H1 (cell line): ENCODE measurements at regions not wholly inside any gene's neighbourhood (a gene's known extent, or its start where the extent isn't known, plus 50 kb on each side); places are given as distances from the start of the nearest gene placed in this dataset.
A peak's percentile ranks its signal among the peaks of the same experiment; 100 is the strongest.

Experiments used
- CTCF ChIA-PET: fragments of 300-600 bp; sonication (Branson Sonifier 250); formaldehyde crosslinking; loops from one replicate; lab custom pipeline; 2021; ENCODE audit not compliant: partially characterized antibody; lab: Charles Lee
- POLR2A ChIA-PET: fragments of 300-600 bp; sonication (Branson Sonifier 250); formaldehyde crosslinking; loops from one replicate; lab custom pipeline; 2021; ENCODE audit warnings: inconsistent platforms; ENCODE audit not compliant: partially characterized antibody; lab: Charles Lee
- DNase-seq, 2 experiments: peaks; one replicate each; pipeline versions ENCODE4 v3.0.0 to v3.0.0-alpha.2; 2010 to 2022; ENCODE audit warnings: low spot score in 2 of 2, low read depth in 1 of 2, mixed read lengths in 1 of 2
- FAIRE-seq: peaks from 2 replicates; lab custom pipeline; 2011; peaks lifted over from hg19 to GRCh38; lab: Jason Lieb, UNC
- H2AFZ ChIP-seq: 2 replicates; pipeline ENCODE4 v1.8.1; 2012; ENCODE audit warnings: low read length, inconsistent platforms
- H2AK5ac ChIP-seq: 2 replicates; pipeline ENCODE4 v1.6.1; 2013; ENCODE audit warnings: low read depth, low read length
- H2BK120ac ChIP-seq: replicated peaks from 2 replicates; pipeline ENCODE3; 2013; ENCODE audit warnings: low read depth, low read length, inconsistent platforms
- H2BK12ac ChIP-seq: 2 replicates; pipeline ENCODE4 v1.6.1; 2013; ENCODE audit warnings: low read depth, low read length
- H2BK15ac ChIP-seq: 2 replicates; pipeline ENCODE4 v1.6.1; 2013; ENCODE audit warnings: low read length
- H2BK20ac ChIP-seq: 2 replicates; pipeline ENCODE4 v1.6.1; 2013; ENCODE audit warnings: low read length
- H2BK5ac ChIP-seq: 2 replicates; pipeline ENCODE4 v1.6.1; 2013; ENCODE audit warnings: low read depth, low read length
- H3K14ac ChIP-seq: 2 replicates; pipeline ENCODE4 v1.6.1; 2013; ENCODE audit warnings: inconsistent platforms; ENCODE audit not compliant: insufficient read length
- H3K18ac ChIP-seq: 2 replicates; pipeline ENCODE4 v1.6.1; 2013; ENCODE audit warnings: low read length; ENCODE audit errors: extremely low read depth
- H3K23ac ChIP-seq: 2 replicates; pipeline ENCODE4 v1.6.1; 2013; ENCODE audit warnings: inconsistent platforms; ENCODE audit not compliant: insufficient read length
- H3K23me2 ChIP-seq: 2 replicates; pipeline ENCODE4 v1.6.1; 2013; ENCODE audit warnings: low read depth, low read length
- H3K27ac ChIP-seq: 2 replicates; pipeline ENCODE4 v1.6.1; 2011; ENCODE audit warnings: low read depth, low read length, inconsistent platforms
- H3K27me3 ChIP-seq, 4 experiments: replicated peaks in 1 of 4; 1 replicate in 1 of 4; 2 replicates in 3 of 4; pipeline versions ENCODE4 v1.6.1 to v1.8.1; 2011 to 2013; ENCODE audit warnings: low read length in 3 of 4, mild to moderate bottlenecking in 3 of 4, inconsistent platforms in 2 of 4, mixed read lengths in 2 of 4, moderate library complexity in 1 of 4; ENCODE audit not compliant: control insufficient read depth in 3 of 4, insufficient read depth in 3 of 4; ENCODE audit errors: extremely low read depth in 1 of 4
- H3K36me3 ChIP-seq, 4 experiments: 2 replicates each; pipeline versions ENCODE4 v1.6.1 to v1.8.1; 2011 to 2013; ENCODE audit warnings: mild to moderate bottlenecking in 4 of 4, low read length in 3 of 4, moderate library complexity in 2 of 4, control low read depth in 1 of 4, inconsistent platforms in 1 of 4; ENCODE audit not compliant: insufficient read depth in 4 of 4, control insufficient read depth in 2 of 4
- H3K4ac ChIP-seq: replicated peaks from 2 replicates; pipeline ENCODE3; 2013; ENCODE audit warnings: low read length, low read depth, mixed read lengths, inconsistent platforms; ENCODE audit not compliant: insufficient read length
- H3K4me1 ChIP-seq, 4 experiments: replicated peaks in 1 of 4; 1 replicate in 1 of 4; 2 replicates in 3 of 4; pipeline versions ENCODE4 v1.6.1 to v1.8.1; 2011 to 2013; ENCODE audit warnings: low read length in 3 of 4, inconsistent platforms in 2 of 4, mixed read lengths in 1 of 4; ENCODE audit not compliant: insufficient read depth in 4 of 4, control insufficient read depth in 3 of 4
- H3K4me2 ChIP-seq, 2 experiments: 2 replicates each; pipeline versions ENCODE4 v1.6.1 to v1.8.1; 2011 to 2013; ENCODE audit warnings: low read depth in 2 of 2, low read length in 2 of 2, control low read depth in 1 of 2, inconsistent platforms in 1 of 2, mild to moderate bottlenecking in 1 of 2; ENCODE audit not compliant: insufficient read depth in 1 of 2
- H3K4me3 ChIP-seq, 4 experiments: fragments of 200-600, 300-600 bp in 1 of 4; sonication (generic), shearing (Covaris generic), sonication (Bioruptor Twin) in 1 of 4; 2 replicates each; pipeline versions ENCODE4 v1.5.1 to v1.8.1; 2011 to 2016; ENCODE audit warnings: low read length in 4 of 4, low read depth in 3 of 4, control low read depth in 2 of 4, inconsistent platforms in 2 of 4, mild to moderate bottlenecking in 2 of 4, mixed read lengths in 1 of 4, moderate library complexity in 1 of 4; ENCODE audit not compliant: insufficient read depth in 2 of 4; ENCODE audit errors: extremely low read depth in 1 of 4
- H3K56ac ChIP-seq: replicated peaks from 2 replicates; pipeline ENCODE3; 2013; ENCODE audit warnings: low read depth, mild to moderate bottlenecking, mixed read lengths, low read length, inconsistent platforms; ENCODE audit not compliant: insufficient read length
- H3K79me1 ChIP-seq: 2 replicates; pipeline ENCODE4 v1.6.1; 2013; ENCODE audit warnings: low read depth, low read length, control low read depth
- H3K79me2 ChIP-seq, 2 experiments: 2 replicates each; pipeline versions ENCODE4 v1.6.1 to v1.8.1; 2012 to 2013; ENCODE audit warnings: low read length in 2 of 2, mild to moderate bottlenecking in 2 of 2, inconsistent platforms in 1 of 2; ENCODE audit not compliant: insufficient read depth in 2 of 2, control insufficient read depth in 1 of 2
- H3K9ac ChIP-seq, 4 experiments: replicated peaks in 1 of 4; 1 replicate in 1 of 4; 2 replicates in 3 of 4; pipeline versions ENCODE4 v1.6.1 to v1.8.1; 2011 to 2013; ENCODE audit warnings: low read depth in 3 of 4, low read length in 3 of 4, control low read depth in 2 of 4, mild to moderate bottlenecking in 2 of 4, moderate library complexity in 2 of 4, inconsistent platforms in 1 of 4; ENCODE audit errors: extremely low read depth in 1 of 4
- H3K9me3 ChIP-seq, 2 experiments: 2 replicates each; pipeline versions ENCODE4 v1.6.1 to v1.8.1; 2012 to 2013; ENCODE audit warnings: mild to moderate bottlenecking in 2 of 2, moderate library complexity in 2 of 2, control low read depth in 1 of 2, inconsistent platforms in 1 of 2, low read depth in 1 of 2, low read length in 1 of 2, mixed read lengths in 1 of 2; ENCODE audit not compliant: insufficient read depth in 2 of 2
- H4K20me1 ChIP-seq, 2 experiments: replicated peaks in 1 of 2; 2 replicates each; pipeline versions ENCODE3 to v1.8.1; 2011 to 2013; ENCODE audit warnings: inconsistent platforms in 2 of 2, low read length in 2 of 2, mild to moderate bottlenecking in 1 of 2; ENCODE audit not compliant: insufficient read depth in 2 of 2, control insufficient read depth in 1 of 2
- H4K5ac ChIP-seq: 2 replicates; pipeline ENCODE4 v1.6.1; 2013; ENCODE audit warnings: low read length, low read depth, mixed read lengths, inconsistent platforms; ENCODE audit not compliant: insufficient read length
- H4K8ac ChIP-seq: 2 replicates; pipeline ENCODE4 v1.8.0; 2013; ENCODE audit warnings: mild to moderate bottlenecking, moderate library complexity, low read length, inconsistent platforms; ENCODE audit not compliant: insufficient read depth; ENCODE audit errors: extremely low read depth
- H4K91ac ChIP-seq: replicated peaks from 2 replicates; pipeline ENCODE3; 2013; ENCODE audit warnings: low read length, mixed read lengths, inconsistent platforms; ENCODE audit not compliant: insufficient read length
- ASH2L ChIP-seq: fragments of 200-600, 300-600 bp; sonication (generic); IDR thresholded peaks from one replicate; pipeline ENCODE4 v1.7.1; 2017; ENCODE audit warnings: low read length
- EZH2 ChIP-seq: fragments of 200-600 bp; sonication (generic); IDR thresholded peaks from 2 replicates; pipeline ENCODE4 v1.7.1; 2012; ENCODE audit warnings: low read depth, mild to moderate bottlenecking, moderate library complexity, low read length, inconsistent platforms; ENCODE audit not compliant: severe bottlenecking
- MAFK ChIP-seq: IDR thresholded peaks from 2 replicates; pipeline ENCODE4 v1.6.1; 2012; ENCODE audit warnings: low read depth, mild to moderate bottlenecking, improper control_type of control experiment, low read length
- POLR2AphosphoS5 ChIP-seq: IDR thresholded peaks from 2 replicates; pipeline ENCODE4 v1.6.1; 2011; ENCODE audit warnings: low read depth, low read length
- SIRT6 ChIP-seq: IDR thresholded peaks from one replicate; pipeline ENCODE4 v1.7.1; 2012; ENCODE audit warnings: low read length, inconsistent platforms
- WGBS, 2 experiments: shearing (Covaris generic) in 1 of 2; methylation state at CpG; one replicate each; pipeline versions ENCODE4 v1.1.6 to v1.1.7; 2013 to 2015; ENCODE audit warnings: low lambda C conversion rate in 2 of 2, mixed read lengths in 2 of 2, inconsistent platforms in 1 of 2, low coverage in 1 of 2, missing lambda C conversion rate in 1 of 2; ENCODE audit not compliant: insufficient replicate concordance in 2 of 2, insufficient coverage in 1 of 2, insufficient read length in 1 of 2; ENCODE audit errors: extremely low coverage in 1 of 2, missing lambda C conversion rate in 1 of 2; 5-methylcytosine and 5-hydroxymethylcytosine counted together

DNA sequence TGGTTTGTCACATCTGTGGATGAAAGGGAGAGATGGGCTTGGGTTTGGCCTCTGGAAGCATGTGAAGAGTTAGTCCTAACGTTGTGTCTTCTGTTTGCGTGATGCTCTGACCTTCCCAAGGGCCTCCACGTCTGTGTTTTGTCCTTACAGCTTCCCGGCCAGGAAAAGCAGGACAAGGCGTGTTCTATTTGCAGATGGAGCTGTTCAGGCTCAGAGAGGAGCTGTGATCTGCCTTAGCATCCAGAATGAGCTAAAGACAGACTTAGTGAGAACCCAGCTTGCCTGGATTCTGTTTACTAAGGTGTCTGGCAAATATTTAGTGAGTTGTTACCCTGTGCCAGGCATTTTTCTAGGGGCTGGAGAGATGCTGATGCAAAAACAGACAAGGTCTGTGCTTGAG is 282.1 kb downstream of the CBLN1 start:
- Histone ChIP-seq H2BK120ac (no peak overlapping the region), H3K79me1 (no peaks in the 10 kb centered on the region), H3K56ac (no peak overlapping the region), H3K23ac (no peak overlapping the region), H2AK5ac (no peak overlapping the region), H2AFZ (no peak overlapping the region), H3K36me3 (no peaks in the 10 kb centered on the region), H3K4me3 (no peak overlapping the region), H4K8ac (no peak overlapping the region), H3K27ac (no peak overlapping the region), H2BK12ac (0 out of 2 replicates have a peak overlapping the region, but pooled peaks have one; percentile 46), H3K9ac (no peak overlapping the region), H3K4me1 (peaks cover 0 to 3% (median 0%) of the 10 kb centered on the region in 4 experiments; a peak in 3 of 7 replicates), H3K23me2 (no peaks in the 10 kb centered on the region), H4K20me1 (no peaks in the 10 kb centered on the region), H4K91ac (no peak overlapping the region), H3K14ac (no peak overlapping the region), H2BK20ac (no peak overlapping the region), H3K79me2 (no peaks in the 10 kb centered on the region), H3K27me3 (no peaks in the 10 kb centered on the region), H3K4ac (no peak overlapping the region), H3K9me3 (no peaks in the 10 kb centered on the region), H2BK15ac (no peak overlapping the region), H4K5ac (no peak overlapping the region), H2BK5ac (no peak overlapping the region), H3K18ac (no peak overlapping the region), H3K4me2 (no peak overlapping the region)
- FAIRE-seq = no peak
- TF ChIP-seq ASH2L = no peak
- no peak for TF ChIP-seq MAFK
- no peak for TF ChIP-seq EZH2
- no peak for TF ChIP-seq POLR2AphosphoS5
- no peak for TF ChIP-seq SIRT6
- POLR2A ChIA-PET = no interaction called here
- DNase-seq = no peak
- CTCF ChIA-PET = interaction anchor here (0.9 to 2.1 kb wide), 11 partner anchors 9 to 350 kb away, joined by 3 to 7 read pairs (median 4); no protein-coding TSS in a partner anchor
- 90% methylated on average over 5 of the region's 5 CpGs; no CpG with 5 or more reads in 1 of the 2 experiments for WGBS, 2 experiments
